ENCODE measurements at regions not wholly inside any gene's neighbourhood (a gene's known extent, or its start where the extent isn't known, plus 50 kb on each side); places are given as distances from the start of the nearest gene placed in this dataset.

DNA sequence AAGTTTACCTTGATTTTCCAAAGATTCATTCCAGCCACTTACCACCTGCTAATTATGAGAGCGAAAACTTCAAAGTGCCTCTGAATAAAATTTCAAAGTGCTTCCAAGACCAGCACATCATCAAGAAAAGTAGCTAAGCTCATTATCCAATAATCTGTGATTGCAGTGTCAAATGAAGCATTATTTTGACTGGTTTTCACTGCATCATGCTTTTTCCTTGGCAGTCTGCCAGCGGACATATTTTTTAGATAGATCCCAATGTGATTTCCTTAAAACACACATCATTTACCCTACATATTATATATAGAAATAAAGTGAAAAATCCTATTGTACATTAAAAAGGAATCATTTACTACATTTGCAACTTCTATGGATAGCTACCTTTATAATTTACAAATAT is 508.6 kb upstream of the FAM174A start:
- Histone ChIP-seq H3K27ac (ENCODE audit: low read depth, low read length) (no peak overlapping the region), H3K4me1 (ENCODE audit: control insufficient read depth in 1 of 2, insufficient read depth in 2 of 2, low read length in 2 of 2) (no peaks in the 10 kb centered on the region), H3K9me2 (ENCODE audit: insufficient read depth) (no peaks in the 10 kb centered on the region), H3K79me2 (ENCODE audit: insufficient read depth, low read length) (no peaks in the 10 kb centered on the region), H4K20me1 (ENCODE audit: insufficient read depth) (no peaks in the 10 kb centered on the region), H3K27me3 (ENCODE audit: insufficient read depth, low read length) (no peaks in the 10 kb centered on the region), H3K4me3 (replicated peaks in 1 of 2; ENCODE audit: low read depth in 1 of 2, low read length in 2 of 2) (no peak overlapping the region), H3K9ac (ENCODE audit: low read length) (no peak overlapping the region), H3K4me2 (ENCODE audit: low read length) (no peak overlapping the region), H3K36me3 (ENCODE audit: control insufficient read depth in 1 of 2, insufficient read depth in 2 of 2, low read length in 2 of 2) (no peaks in the 10 kb centered on the region), H2AFZ (ENCODE audit: low read depth, low read length, poor library complexity, severe bottlenecking) (no peak overlapping the region), H3K9me3 (ENCODE audit: control insufficient read depth in 1 of 2, insufficient read depth in 1 of 2, low read depth in 1 of 2, low read length in 2 of 2) (no peaks in the 10 kb centered on the region)
- RAD21 ChIA-PET (ENCODE audit: low non-redundant PET in 1 of 2, low total read pairs in 2 of 2, uncharacterized antibody in 2 of 2, unreplicated experiment in 2 of 2): no interaction called here
- TF ChIP-seq CEBPB (IDR thresholded peaks at IDR 0.05; ENCODE audit: low read depth) (no peak), POLR2AphosphoS5 (IDR thresholded peaks at IDR 0.05; ENCODE audit: low read depth, low read length) (no peak), EZH2phosphoT487 (IDR thresholded peaks at IDR 0.05; ENCODE audit: borderline replicate concordance) (no peak), SRF (IDR thresholded peaks at IDR 0.05; ENCODE audit: low read depth) (no peak), ZFX (IDR thresholded peaks at IDR 0.05) (no peak), CBX3 (IDR thresholded peaks at IDR 0.05; ENCODE audit: low read depth) (no peak), SIN3A (IDR thresholded peaks at IDR 0.05; ENCODE audit: low read depth) (no peak), ZNF274 (IDR thresholded peaks at IDR 0.05; ENCODE audit: low read depth, low read length) (no peak), YY1 (IDR thresholded peaks at IDR 0.05; ENCODE audit: extremely low read depth, insufficient replicate concordance, low read depth, low read length) (no peak)
- TF ChIP-seq, protein P1, sequence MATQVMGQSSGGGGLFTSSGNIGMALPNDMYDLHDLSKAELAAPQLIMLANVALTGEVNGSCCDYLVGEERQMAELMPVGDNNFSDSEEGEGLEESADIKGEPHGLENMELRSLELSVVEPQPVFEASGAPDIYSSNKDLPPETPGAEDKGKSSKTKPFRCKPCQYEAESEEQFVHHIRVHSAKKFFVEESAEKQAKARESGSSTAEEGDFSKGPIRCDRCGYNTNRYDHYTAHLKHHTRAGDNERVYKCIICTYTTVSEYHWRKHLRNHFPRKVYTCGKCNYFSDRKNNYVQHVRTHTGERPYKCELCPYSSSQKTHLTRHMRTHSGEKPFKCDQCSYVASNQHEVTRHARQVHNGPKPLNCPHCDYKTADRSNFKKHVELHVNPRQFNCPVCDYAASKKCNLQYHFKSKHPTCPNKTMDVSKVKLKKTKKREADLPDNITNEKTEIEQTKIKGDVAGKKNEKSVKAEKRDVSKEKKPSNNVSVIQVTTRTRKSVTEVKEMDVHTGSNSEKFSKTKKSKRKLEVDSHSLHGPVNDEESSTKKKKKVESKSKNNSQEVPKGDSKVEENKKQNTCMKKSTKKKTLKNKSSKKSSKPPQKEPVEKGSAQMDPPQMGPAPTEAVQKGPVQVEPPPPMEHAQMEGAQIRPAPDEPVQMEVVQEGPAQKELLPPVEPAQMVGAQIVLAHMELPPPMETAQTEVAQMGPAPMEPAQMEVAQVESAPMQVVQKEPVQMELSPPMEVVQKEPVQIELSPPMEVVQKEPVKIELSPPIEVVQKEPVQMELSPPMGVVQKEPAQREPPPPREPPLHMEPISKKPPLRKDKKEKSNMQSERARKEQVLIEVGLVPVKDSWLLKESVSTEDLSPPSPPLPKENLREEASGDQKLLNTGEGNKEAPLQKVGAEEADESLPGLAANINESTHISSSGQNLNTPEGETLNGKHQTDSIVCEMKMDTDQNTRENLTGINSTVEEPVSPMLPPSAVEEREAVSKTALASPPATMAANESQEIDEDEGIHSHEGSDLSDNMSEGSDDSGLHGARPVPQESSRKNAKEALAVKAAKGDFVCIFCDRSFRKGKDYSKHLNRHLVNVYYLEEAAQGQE (IDR thresholded peaks at IDR 0.05; ENCODE audit: low read depth): no peak
- TF ChIP-seq, protein P2, sequence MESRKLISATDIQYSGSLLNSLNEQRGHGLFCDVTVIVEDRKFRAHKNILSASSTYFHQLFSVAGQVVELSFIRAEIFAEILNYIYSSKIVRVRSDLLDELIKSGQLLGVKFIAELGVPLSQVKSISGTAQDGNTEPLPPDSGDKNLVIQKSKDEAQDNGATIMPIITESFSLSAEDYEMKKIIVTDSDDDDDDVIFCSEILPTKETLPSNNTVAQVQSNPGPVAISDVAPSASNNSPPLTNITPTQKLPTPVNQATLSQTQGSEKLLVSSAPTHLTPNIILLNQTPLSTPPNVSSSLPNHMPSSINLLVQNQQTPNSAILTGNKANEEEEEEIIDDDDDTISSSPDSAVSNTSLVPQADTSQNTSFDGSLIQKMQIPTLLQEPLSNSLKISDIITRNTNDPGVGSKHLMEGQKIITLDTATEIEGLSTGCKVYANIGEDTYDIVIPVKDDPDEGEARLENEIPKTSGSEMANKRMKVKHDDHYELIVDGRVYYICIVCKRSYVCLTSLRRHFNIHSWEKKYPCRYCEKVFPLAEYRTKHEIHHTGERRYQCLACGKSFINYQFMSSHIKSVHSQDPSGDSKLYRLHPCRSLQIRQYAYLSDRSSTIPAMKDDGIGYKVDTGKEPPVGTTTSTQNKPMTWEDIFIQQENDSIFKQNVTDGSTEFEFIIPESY (IDR thresholded peaks at IDR 0.05; ENCODE audit: extremely low read depth, insufficient replicate concordance, low read length): no peak
- POLR2A ChIA-PET: no interaction called here
- ATAC-seq (no peak), DNase-seq (ENCODE audit: low read depth, low spot score) (no peak)
- BruUV-seq (replicated peaks): no TSS peak
- intact Hi-C loops (cut with micrococcal nuclease): no loop called here
- CTCF ChIA-PET: no interaction called here
